OCI-LY7 (cell line): ENCODE measurements at regions not wholly inside any gene's neighbourhood (a gene's known extent, or its start where the extent isn't known, plus 50 kb on each side); places are given as distances from the start of the nearest gene placed in this dataset.

ENCODE experiments used
- BruUV-seq: library from RNA; stranded (reverse); fragments of 400-500 nt; replicated peaks from 2 replicates; lab custom pipeline; 2021; lab: Mats Ljungman, UMichigan
- CTCF ChIA-PET: fragments of 300-600 bp; sonication (Branson Sonifier 250); formaldehyde crosslinking; loops from one replicate; lab custom pipeline; 2022; ENCODE audit warnings: antibody characterized with exemption; ENCODE audit not compliant: unreplicated experiment; lab: Charles Lee
- POLR2A ChIA-PET: fragments of 300-600 bp; sonication (Branson Sonifier 250); formaldehyde crosslinking; loops from one replicate; lab custom pipeline; 2022; ENCODE audit warnings: antibody characterized with exemption; lab: Charles Lee
- DNase-seq: peaks from one replicate; pipeline ENCODE4 v3.0.0-alpha.2; 2015; ENCODE audit warnings: low spot score
- H2AFZ ChIP-seq: fragments of 200-600 bp; sonication (generic), shearing (Covaris generic); 2 replicates; pipeline ENCODE4 v1.6.1; 2014; ENCODE audit warnings: mild to moderate bottlenecking, antibody characterized with exemption, low read length, moderate library complexity
- H3K27ac ChIP-seq: fragments of 200-600 bp; sonication (generic); 2 replicates; pipeline ENCODE4 v1.5.1; 2014; ENCODE audit warnings: mixed run types, low read depth, mild to moderate bottlenecking, moderate library complexity, low read length, inconsistent platforms; ENCODE audit not compliant: poor library complexity, severe bottlenecking
- H3K36me3 ChIP-seq: fragments of 200-600 bp; sonication (generic); 2 replicates; pipeline ENCODE4 v1.6.1; 2014; ENCODE audit warnings: mild to moderate bottlenecking, antibody characterized with exemption, low read length, moderate library complexity, mixed read lengths; ENCODE audit not compliant: insufficient read depth
- H3K4me1 ChIP-seq: fragments of 200-600 bp; sonication (generic); 2 replicates; pipeline ENCODE4 v1.5.1; 2014; ENCODE audit warnings: mild to moderate bottlenecking, low read length; ENCODE audit not compliant: insufficient read depth, poor library complexity, severe bottlenecking
- H3K4me2 ChIP-seq: fragments of 200-600 bp; sonication (generic); 2 replicates; pipeline ENCODE4 v1.6.1; 2014; ENCODE audit warnings: mild to moderate bottlenecking, low read length
- H3K4me3 ChIP-seq: fragments of 200-600 bp; sonication (generic); 2 replicates; pipeline ENCODE4 v1.5.1; 2014; ENCODE audit warnings: mild to moderate bottlenecking, low read depth, low read length; ENCODE audit not compliant: poor library complexity, severe bottlenecking
- H3K79me2 ChIP-seq: fragments of 200-600 bp; sonication (generic); 2 replicates; pipeline ENCODE4 v1.6.1; 2016; ENCODE audit warnings: low read depth, mild to moderate bottlenecking, low read length, moderate library complexity, mixed read lengths; ENCODE audit not compliant: insufficient read depth
- H3K9me2 ChIP-seq: fragments of 200-600 bp; sonication (generic); 2 replicates; pipeline ENCODE4 v1.6.1; 2016; ENCODE audit warnings: mild to moderate bottlenecking, low read length, mixed read lengths; ENCODE audit not compliant: insufficient read depth
- H3K9me3 ChIP-seq: fragments of 200-600 bp; sonication (generic); 2 replicates; pipeline ENCODE4 v1.6.1; 2014; ENCODE audit warnings: mild to moderate bottlenecking, mixed run types, low read length, mixed read lengths
- H4K20me1 ChIP-seq: fragments of 200-600 bp; sonication (generic); 2 replicates; pipeline ENCODE4 v1.6.1; 2014; ENCODE audit warnings: mild to moderate bottlenecking, antibody characterized with exemption, low read length, moderate library complexity, mixed read lengths; ENCODE audit not compliant: insufficient read depth
- CTCF ChIP-seq: fragments of 200-600 bp; sonication (generic); conservative IDR thresholded peaks from 2 replicates; pipeline ENCODE4 v1.5.1; 2014; ENCODE audit warnings: mild to moderate bottlenecking, antibody characterized with exemption, low read length, moderate library complexity, mixed read lengths
- EZH2phosphoT487 ChIP-seq: fragments of 200-600 bp; sonication (generic); IDR thresholded peaks from 2 replicates; pipeline ENCODE4 v1.6.1; 2018; ENCODE audit warnings: low read depth, borderline replicate concordance, mild to moderate bottlenecking, mixed run types, antibody characterized with exemption, low read length, moderate library complexity, mixed read lengths
- intact Hi-C: fragments of 100-400 bp; cut with micrococcal nuclease; formaldehyde crosslinking; loops from one replicate; pipeline ENCODE4 v1.10.0; 2022; ENCODE audit not compliant: unreplicated experiment

- POLR2A ChIA-PET: no interaction called here
- no TSS peak for BruUV-seq
- Histone ChIP-seq H3K4me2 (no peak overlapping the region), H3K9me2 (no peaks in the 10 kb centered on the region), H3K4me1 (no peaks in the 10 kb centered on the region), H2AFZ (no peak overlapping the region), H3K79me2 (no peaks in the 10 kb centered on the region), H3K9me3 (no peaks in the 10 kb centered on the region), H3K4me3 (no peak overlapping the region), H3K36me3 (no peaks in the 10 kb centered on the region), H4K20me1 (no peaks in the 10 kb centered on the region), H3K27ac (no peak overlapping the region)
- TF ChIP-seq EZH2phosphoT487 (no peak), CTCF (no peak)
- intact Hi-C loops: no loop called here
- CTCF ChIA-PET: no interaction called here
- no peak for DNase-seq
These were observed 55.9 kb downstream of the BAMBI start for GRCh38 chr10:28733245-28733644.

GRCh38 chr10:28733647-28734046 lies 56.3 kb downstream of the BAMBI start:
- Histone ChIP-seq H2AFZ (no peak overlapping the region), H3K9me2 (no peaks in the 10 kb centered on the region), H4K20me1 (no peaks in the 10 kb centered on the region), H3K9me3 (no peaks in the 10 kb centered on the region), H3K4me1 (no peaks in the 10 kb centered on the region), H3K4me2 (no peak overlapping the region), H3K27ac (no peak overlapping the region), H3K36me3 (no peaks in the 10 kb centered on the region), H3K4me3 (no peak overlapping the region), H3K79me2 (no peaks in the 10 kb centered on the region)
- ChIA-PET POLR2A (no interaction called here), CTCF (no interaction called here)
- DNase-seq: no peak
- TF ChIP-seq EZH2phosphoT487 (no peak), CTCF (no peak)
- intact Hi-C loops: no loop called here
- no TSS peak for BruUV-seq

GRCh38 chr10:28734938-28735759 lies 57.8 kb downstream of the BAMBI start:
- H3K79me2 ChIP-seq: no peaks in the 10 kb centered on the region
- no peak overlapping the region for H3K27ac ChIP-seq
- no TSS peak for BruUV-seq
- POLR2A ChIA-PET: interaction anchor here (0.7 kb wide), 1 partner anchor 126 kb away, joined by 3 read pairs; no protein-coding TSS in a partner anchor
- intact Hi-C loops: no loop called here
- no peak overlapping the region for H3K4me3 ChIP-seq
- no peaks in the 10 kb centered on the region for H3K36me3 ChIP-seq
- no peak for DNase-seq
- H3K4me1 ChIP-seq: no peaks in the 10 kb centered on the region
- no peak for TF ChIP-seq CTCF
- no peak for TF ChIP-seq EZH2phosphoT487
- no peak overlapping the region for H3K4me2 ChIP-seq
- no peaks in the 10 kb centered on the region for H3K9me2 ChIP-seq
- no peaks in the 10 kb centered on the region for H3K9me3 ChIP-seq
- H4K20me1 ChIP-seq: no peaks in the 10 kb centered on the region
- CTCF ChIA-PET: no interaction called here
- no peak overlapping the region for H2AFZ ChIP-seq
